Loucy (cell line): ENCODE measurements at regions not wholly inside any gene's neighbourhood (a gene's known extent, or its start where the extent isn't known, plus 50 kb on each side); places are given as distances from the start of the nearest gene placed in this dataset.

Source experiments
- EZH2phosphoT487 ChIP-seq: fragments of 200-600 bp; IDR thresholded peaks from 2 replicates; pipeline ENCODE4 v1.6.1; 2018; ENCODE audit warnings: antibody characterized with exemption, mild to moderate bottlenecking, moderate library complexity, borderline replicate concordance
- TF ChIP-seq, protein P1 (sequence below): fragments of 200-600 bp; sonication (generic); conservative IDR thresholded peaks from 2 replicates; pipeline ENCODE4 v1.5.1; 2014; ENCODE audit warnings: mild to moderate bottlenecking, antibody characterized with exemption, low read length

DNA sequence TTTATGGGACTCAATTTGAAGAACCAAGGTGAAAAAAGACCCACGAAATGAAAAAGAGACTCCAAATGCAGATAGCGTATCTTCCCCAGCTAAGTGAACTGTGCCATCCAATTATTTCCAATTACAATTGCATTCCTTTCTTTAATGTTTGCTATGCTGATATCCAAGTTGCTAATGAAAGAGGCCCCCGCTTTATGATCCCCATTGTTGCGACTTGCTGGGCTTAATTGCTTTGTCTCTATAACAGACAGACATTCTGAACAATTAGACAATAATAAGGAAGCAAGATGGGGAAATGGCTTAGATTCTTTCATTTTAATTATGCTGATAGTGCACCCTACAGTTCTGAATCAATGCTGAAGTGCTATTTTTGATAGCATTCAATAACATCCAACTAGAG, 354.3 kb downstream of the KIF4B start:
- TF ChIP-seq, protein P1, sequence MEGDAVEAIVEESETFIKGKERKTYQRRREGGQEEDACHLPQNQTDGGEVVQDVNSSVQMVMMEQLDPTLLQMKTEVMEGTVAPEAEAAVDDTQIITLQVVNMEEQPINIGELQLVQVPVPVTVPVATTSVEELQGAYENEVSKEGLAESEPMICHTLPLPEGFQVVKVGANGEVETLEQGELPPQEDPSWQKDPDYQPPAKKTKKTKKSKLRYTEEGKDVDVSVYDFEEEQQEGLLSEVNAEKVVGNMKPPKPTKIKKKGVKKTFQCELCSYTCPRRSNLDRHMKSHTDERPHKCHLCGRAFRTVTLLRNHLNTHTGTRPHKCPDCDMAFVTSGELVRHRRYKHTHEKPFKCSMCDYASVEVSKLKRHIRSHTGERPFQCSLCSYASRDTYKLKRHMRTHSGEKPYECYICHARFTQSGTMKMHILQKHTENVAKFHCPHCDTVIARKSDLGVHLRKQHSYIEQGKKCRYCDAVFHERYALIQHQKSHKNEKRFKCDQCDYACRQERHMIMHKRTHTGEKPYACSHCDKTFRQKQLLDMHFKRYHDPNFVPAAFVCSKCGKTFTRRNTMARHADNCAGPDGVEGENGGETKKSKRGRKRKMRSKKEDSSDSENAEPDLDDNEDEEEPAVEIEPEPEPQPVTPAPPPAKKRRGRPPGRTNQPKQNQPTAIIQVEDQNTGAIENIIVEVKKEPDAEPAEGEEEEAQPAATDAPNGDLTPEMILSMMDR, result no peak
- no peak for TF ChIP-seq EZH2phosphoT487
